ENCODE measurements at regions not wholly inside any gene's neighbourhood (a gene's known extent, or its start where the extent isn't known, plus 50 kb on each side); places are given as distances from the start of the nearest gene placed in this dataset.

GRCh38 chr15:98441599-98441998, 206.7 kb upstream of the IGF1R start:
- TF ChIP-seq, protein P1, sequence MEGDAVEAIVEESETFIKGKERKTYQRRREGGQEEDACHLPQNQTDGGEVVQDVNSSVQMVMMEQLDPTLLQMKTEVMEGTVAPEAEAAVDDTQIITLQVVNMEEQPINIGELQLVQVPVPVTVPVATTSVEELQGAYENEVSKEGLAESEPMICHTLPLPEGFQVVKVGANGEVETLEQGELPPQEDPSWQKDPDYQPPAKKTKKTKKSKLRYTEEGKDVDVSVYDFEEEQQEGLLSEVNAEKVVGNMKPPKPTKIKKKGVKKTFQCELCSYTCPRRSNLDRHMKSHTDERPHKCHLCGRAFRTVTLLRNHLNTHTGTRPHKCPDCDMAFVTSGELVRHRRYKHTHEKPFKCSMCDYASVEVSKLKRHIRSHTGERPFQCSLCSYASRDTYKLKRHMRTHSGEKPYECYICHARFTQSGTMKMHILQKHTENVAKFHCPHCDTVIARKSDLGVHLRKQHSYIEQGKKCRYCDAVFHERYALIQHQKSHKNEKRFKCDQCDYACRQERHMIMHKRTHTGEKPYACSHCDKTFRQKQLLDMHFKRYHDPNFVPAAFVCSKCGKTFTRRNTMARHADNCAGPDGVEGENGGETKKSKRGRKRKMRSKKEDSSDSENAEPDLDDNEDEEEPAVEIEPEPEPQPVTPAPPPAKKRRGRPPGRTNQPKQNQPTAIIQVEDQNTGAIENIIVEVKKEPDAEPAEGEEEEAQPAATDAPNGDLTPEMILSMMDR (IDR thresholded peaks at IDR 0.05), result no peak
- TF ChIP-seq POLR2A (IDR thresholded peaks at IDR 0.05), result no peak

Data from esophagus squamous epithelium (tissue), 4 donors.